ENCODE measurements at regions not wholly inside any gene's neighbourhood (a gene's known extent, or its start where the extent isn't known, plus 50 kb on each side); places are given as distances from the start of the nearest gene placed in this dataset.

GRCh38 chr20:58109126-58109880 lies 119.2 kb downstream of the ANKRD60 start:
- Mint-ChIP-seq H3K4me1 (ENCODE audit: low read depth) (no peaks in the 10 kb centered on the region), H3K27ac (no peak overlapping the region), H3K9me3 (peaks cover 12% of the 10 kb centered on the region), H3K36me3 (ENCODE audit: low read depth) (no peaks in the 10 kb centered on the region), H3K4me3 (no peak overlapping the region), H3K27me3 (peaks cover 88% of the 10 kb centered on the region)
- DNase-seq = no peak

GRCh38 chr20:58107533-58107932 lies 120.9 kb downstream of the ANKRD60 start:
- Mint-ChIP-seq H3K9me3 (peaks cover 12% of the 10 kb centered on the region), H3K36me3 (ENCODE audit: low read depth) (no peaks in the 10 kb centered on the region), H3K4me1 (ENCODE audit: low read depth) (peaks cover 3% of the 10 kb centered on the region), H3K4me3 (no peak overlapping the region), H3K27ac (no peak overlapping the region), H3K27me3 (peaks cover 81% of the 10 kb centered on the region)
- no peak for DNase-seq

- no peak overlapping the region for H3K4me3 Mint-ChIP-seq
- no peak for DNase-seq
- peaks cover 76% of the 10 kb centered on the region for H3K27me3 Mint-ChIP-seq
Measured at GRCh38 chr20:58106143-58106750, 122.2 kb downstream of the ANKRD60 start.

GRCh38 chr20:58103961-58104360 lies 124.5 kb downstream of the ANKRD60 start:
- Mint-ChIP-seq H3K27ac (no peak overlapping the region), H3K4me1 (ENCODE audit: low read depth) (peaks cover 5% of the 10 kb centered on the region), H3K9me3 (peaks cover 8% of the 10 kb centered on the region), H3K27me3 (peaks cover 75% of the 10 kb centered on the region), H3K36me3 (ENCODE audit: low read depth) (no peaks in the 10 kb centered on the region), H3K4me3 (no peak overlapping the region)
- no peak for DNase-seq

More at GRCh38 chr20:58106143-58106750, 122.2 kb downstream of the ANKRD60 start:
- peaks cover 12% of the 10 kb centered on the region for H3K9me3 Mint-ChIP-seq
- no peak overlapping the region for H3K27ac Mint-ChIP-seq
- H3K36me3 Mint-ChIP-seq (ENCODE audit: low read depth) = no peaks in the 10 kb centered on the region
- H3K4me1 Mint-ChIP-seq (ENCODE audit: low read depth) = peaks cover 5% of the 10 kb centered on the region

- no peak overlapping the region for H3K4me3 Mint-ChIP-seq
- peaks cover 5% of the 10 kb centered on the region for H3K4me1 Mint-ChIP-seq (ENCODE audit: low read depth)
- H3K27ac Mint-ChIP-seq = no peak overlapping the region
- DNase-seq = no peak
- H3K27me3 Mint-ChIP-seq = peaks cover 73% of the 10 kb centered on the region
- H3K9me3 Mint-ChIP-seq = peaks cover 8% of the 10 kb centered on the region
- no peaks in the 10 kb centered on the region for H3K36me3 Mint-ChIP-seq (ENCODE audit: low read depth)
Measured at GRCh38 chr20:58103517-58103904, 124.9 kb downstream of the ANKRD60 start.

GRCh38 chr20:58102744-58103516 lies 125.5 kb downstream of the ANKRD60 start:
- peak; percentile 38 for DNase-seq
- H3K36me3 Mint-ChIP-seq (ENCODE audit: low read depth) = no peaks in the 10 kb centered on the region
- H3K4me3 Mint-ChIP-seq = no peak overlapping the region
- H3K9me3 Mint-ChIP-seq = peaks cover 8% of the 10 kb centered on the region
- peaks cover 72% of the 10 kb centered on the region for H3K27me3 Mint-ChIP-seq
- H3K27ac Mint-ChIP-seq = no peak overlapping the region
- peaks cover 5% of the 10 kb centered on the region for H3K4me1 Mint-ChIP-seq (ENCODE audit: low read depth)

- Mint-ChIP-seq H3K27ac (no peak overlapping the region), H3K27me3 (peaks cover 72% of the 10 kb centered on the region), H3K4me3 (no peak overlapping the region), H3K36me3 (ENCODE audit: low read depth) (no peaks in the 10 kb centered on the region), H3K9me3 (peaks cover 8% of the 10 kb centered on the region), H3K4me1 (ENCODE audit: low read depth) (peaks cover 5% of the 10 kb centered on the region)
- DNase-seq = no peak
Measured at GRCh38 chr20:58102261-58102660, 126.2 kb downstream of the ANKRD60 start.

GRCh38 chr20:58100731-58101356 lies 127.6 kb downstream of the ANKRD60 start:
- no peak for DNase-seq
- Mint-ChIP-seq H3K27ac (no peak overlapping the region), H3K9me3 (peaks cover 6% of the 10 kb centered on the region), H3K36me3 (ENCODE audit: low read depth) (no peaks in the 10 kb centered on the region), H3K4me1 (ENCODE audit: low read depth) (peaks cover 5% of the 10 kb centered on the region), H3K4me3 (no peak overlapping the region), H3K27me3 (peaks cover 66% of the 10 kb centered on the region)

GRCh38 chr20:58099956-58100730 lies 128.3 kb downstream of the ANKRD60 start:
- H3K4me1 Mint-ChIP-seq (ENCODE audit: low read depth) = peaks cover 5% of the 10 kb centered on the region
- H3K27me3 Mint-ChIP-seq = peaks cover 61% of the 10 kb centered on the region
- H3K27ac Mint-ChIP-seq = no peak overlapping the region
- no peak for DNase-seq
- H3K4me3 Mint-ChIP-seq = no peak overlapping the region
- H3K9me3 Mint-ChIP-seq = no peaks in the 10 kb centered on the region
- H3K36me3 Mint-ChIP-seq (ENCODE audit: low read depth) = no peaks in the 10 kb centered on the region

GRCh38 chr20:58099291-58099935 lies 129.0 kb downstream of the ANKRD60 start:
- Mint-ChIP-seq H3K9me3 (no peaks in the 10 kb centered on the region), H3K36me3 (ENCODE audit: low read depth) (no peaks in the 10 kb centered on the region), H3K4me3 (no peak overlapping the region), H3K27ac (no peak overlapping the region), H3K4me1 (ENCODE audit: low read depth) (peaks cover 5% of the 10 kb centered on the region), H3K27me3 (peaks cover 63% of the 10 kb centered on the region)
- DNase-seq = no peak

GRCh38 chr20:58098571-58098970 lies 129.9 kb downstream of the ANKRD60 start:
- Mint-ChIP-seq H3K9me3 (no peaks in the 10 kb centered on the region), H3K27ac (no peak overlapping the region), H3K27me3 (peaks cover 61% of the 10 kb centered on the region), H3K4me1 (ENCODE audit: low read depth) (peaks cover 5% of the 10 kb centered on the region), H3K36me3 (ENCODE audit: low read depth) (no peaks in the 10 kb centered on the region), H3K4me3 (no peak overlapping the region)
- DNase-seq = no peak

- Mint-ChIP-seq H3K27ac (no peak overlapping the region), H3K4me3 (no peak overlapping the region), H3K36me3 (ENCODE audit: low read depth) (no peaks in the 10 kb centered on the region), H3K9me3 (no peaks in the 10 kb centered on the region), H3K4me1 (ENCODE audit: low read depth) (peaks cover 3% of the 10 kb centered on the region), H3K27me3 (peaks cover 60% of the 10 kb centered on the region)
- no peak for DNase-seq
Measured at GRCh38 chr20:58097943-58098342, 130.5 kb downstream of the ANKRD60 start.

- Mint-ChIP-seq H3K36me3 (ENCODE audit: low read depth) (no peaks in the 10 kb centered on the region), H3K27ac (no peak overlapping the region), H3K4me3 (no peak overlapping the region), H3K27me3 (peaks cover 63% of the 10 kb centered on the region), H3K9me3 (no peaks in the 10 kb centered on the region), H3K4me1 (ENCODE audit: low read depth) (peaks cover under 1% of the 10 kb centered on the region)
- DNase-seq = no peak
Measured at GRCh38 chr20:58097429-58097828, 131.0 kb downstream of the ANKRD60 start.

Measured in activated T-cell treated with anti-CD3 and anti-CD28 coated beads, Interleukin-2, amount 50 U/mL, for 24 hours (primary cell).